NCI-H82 treated with DMSO at 0.1 percent for 48 hours (cell line): ENCODE measurements at regions not wholly inside any gene's neighbourhood (a gene's known extent, or its start where the extent isn't known, plus 50 kb on each side); places are given as distances from the start of the nearest gene placed in this dataset.

Source experiments
- DNase-seq: peaks from one replicate; lab custom pipeline; 2025; ENCODE audit not compliant: unreplicated experiment; lab: John Stamatoyannopoulos, UW

DNA sequence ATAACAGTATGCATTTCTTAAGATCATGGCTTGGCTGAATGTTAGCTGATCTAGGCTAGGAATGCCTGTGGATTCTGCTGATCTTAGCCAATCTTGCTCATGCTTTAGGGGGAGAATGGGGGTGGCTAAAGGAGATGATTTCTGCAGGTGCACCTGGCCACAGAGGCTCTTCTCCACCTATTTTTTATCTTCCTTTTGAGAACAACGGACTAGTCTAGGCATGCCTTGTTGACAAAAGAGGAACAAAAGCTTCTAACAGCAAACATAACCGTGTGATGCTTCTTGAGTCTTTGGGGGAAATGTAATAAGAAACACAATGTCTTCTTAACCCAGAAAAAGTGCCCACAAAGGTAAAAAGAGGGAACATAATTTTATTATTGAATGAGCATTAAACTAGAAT, 743.5 kb downstream of the ARAP2 start:
- no peak for DNase-seq

DNA sequence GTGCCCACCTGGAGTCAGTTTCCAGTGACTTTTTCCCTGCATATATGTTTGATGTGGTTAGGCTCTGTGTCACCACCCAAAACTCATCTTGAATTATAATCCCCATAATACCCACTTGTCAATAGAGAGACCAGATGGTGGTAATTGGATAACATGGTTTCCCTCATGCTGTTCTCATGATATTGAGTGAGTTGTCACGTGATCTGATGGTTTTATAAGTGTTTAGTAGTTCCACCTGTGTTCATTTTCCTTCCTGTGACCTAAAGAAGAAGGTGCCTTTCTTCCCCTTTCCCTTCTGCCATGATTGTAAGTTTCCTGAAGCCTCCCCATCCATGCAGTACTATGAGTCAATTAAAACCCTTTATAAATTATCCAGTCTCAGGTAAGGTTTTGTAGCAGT, 740.9 kb downstream of the ARAP2 start:
- no peak for DNase-seq

DNA sequence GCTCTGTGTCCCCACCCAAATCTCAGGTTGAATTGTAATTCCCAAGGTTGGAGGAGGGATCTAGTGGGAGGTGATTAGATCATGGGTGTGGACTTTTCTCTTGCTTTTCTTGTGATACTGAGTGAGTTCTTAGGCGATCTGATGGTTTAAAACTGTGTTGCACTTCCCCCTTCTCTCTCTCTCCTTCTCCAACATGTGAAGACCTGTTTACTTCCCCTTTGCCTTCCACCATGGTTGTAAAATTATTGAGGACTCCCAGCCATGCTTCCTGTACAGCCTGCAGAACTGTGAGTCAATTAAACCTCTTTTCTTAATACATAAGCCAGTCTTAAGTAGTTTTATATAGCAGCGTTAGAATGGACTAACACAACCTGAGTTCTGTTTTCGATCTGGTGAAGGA, 738.2 kb downstream of the ARAP2 start:
- no peak for DNase-seq

DNA sequence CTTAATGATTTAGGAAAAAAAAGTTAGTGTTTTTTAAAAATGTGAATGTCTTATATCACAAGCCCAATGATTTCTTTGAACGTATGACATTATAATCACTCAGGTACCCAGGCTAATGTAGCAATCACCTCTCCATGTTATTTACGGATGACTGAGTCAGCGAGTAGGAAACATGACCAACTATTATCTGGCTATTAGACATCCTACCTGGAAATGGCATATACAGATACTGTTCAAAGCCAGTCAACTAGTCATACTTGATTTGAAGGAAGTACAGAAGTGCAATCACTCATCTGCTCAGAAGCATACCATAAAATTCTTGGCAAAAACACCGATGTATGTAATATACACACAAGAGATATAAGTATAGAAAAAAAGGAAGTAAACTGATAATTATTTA, 732.5 kb downstream of the ARAP2 start:
- DNase-seq = no peak

DNA sequence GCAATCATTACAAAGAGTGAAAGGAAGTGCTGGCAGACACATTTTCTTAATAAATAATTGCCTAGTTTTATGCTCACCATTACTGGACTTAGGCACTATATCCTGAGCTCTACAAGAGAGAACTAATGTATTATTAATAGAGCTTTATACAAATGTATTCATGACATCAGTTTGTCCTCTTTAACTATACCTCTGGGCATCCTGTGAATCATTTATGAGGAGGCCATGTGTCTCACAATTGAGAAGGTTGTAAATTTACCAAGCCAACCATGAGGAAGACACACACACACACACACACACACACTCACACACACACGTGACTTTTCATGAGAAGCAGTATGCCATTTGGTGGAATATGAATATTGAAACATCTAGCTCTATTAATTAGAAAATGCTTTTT, 728.2 kb downstream of the ARAP2 start:
- DNase-seq = no peak

DNA sequence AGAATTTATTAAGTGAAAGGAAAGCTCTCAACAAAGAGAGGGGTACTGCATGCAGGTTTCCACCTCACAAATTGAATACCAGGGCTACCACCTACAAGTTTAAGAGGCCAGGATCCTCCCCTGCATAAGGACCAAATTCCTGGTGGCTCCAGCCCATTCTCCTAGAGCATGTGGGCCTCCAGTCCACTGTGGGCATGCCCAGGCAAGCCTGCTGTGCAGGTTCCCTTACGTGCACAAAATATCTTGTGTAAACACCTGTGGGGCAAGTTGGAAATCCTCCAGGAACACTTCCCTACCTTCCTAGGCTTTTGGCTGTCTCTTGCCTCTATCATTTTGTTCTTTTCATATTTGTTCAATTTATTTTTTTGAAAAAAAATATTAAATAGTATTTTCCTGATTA, 724.3 kb downstream of the ARAP2 start:
- DNase-seq = no peak

DNA sequence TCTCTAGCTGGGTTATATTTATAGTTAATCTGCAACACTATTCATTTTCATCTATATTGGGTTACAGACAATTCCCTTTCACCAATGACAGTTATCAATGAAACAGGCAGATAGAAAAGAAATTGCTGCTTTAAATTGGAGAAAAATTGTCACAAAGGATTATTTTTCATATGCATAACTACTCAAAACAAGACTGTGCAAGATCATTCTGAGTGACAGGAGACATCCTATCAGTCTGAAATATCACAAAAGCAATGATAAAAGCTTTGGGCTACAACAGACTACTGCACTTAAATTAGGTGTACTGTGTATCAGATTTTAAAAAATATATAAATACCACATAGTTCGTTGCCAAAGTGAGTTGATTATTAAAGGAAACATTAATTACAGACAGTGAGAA, 722.6 kb downstream of the ARAP2 start:
- no peak for DNase-seq

DNA sequence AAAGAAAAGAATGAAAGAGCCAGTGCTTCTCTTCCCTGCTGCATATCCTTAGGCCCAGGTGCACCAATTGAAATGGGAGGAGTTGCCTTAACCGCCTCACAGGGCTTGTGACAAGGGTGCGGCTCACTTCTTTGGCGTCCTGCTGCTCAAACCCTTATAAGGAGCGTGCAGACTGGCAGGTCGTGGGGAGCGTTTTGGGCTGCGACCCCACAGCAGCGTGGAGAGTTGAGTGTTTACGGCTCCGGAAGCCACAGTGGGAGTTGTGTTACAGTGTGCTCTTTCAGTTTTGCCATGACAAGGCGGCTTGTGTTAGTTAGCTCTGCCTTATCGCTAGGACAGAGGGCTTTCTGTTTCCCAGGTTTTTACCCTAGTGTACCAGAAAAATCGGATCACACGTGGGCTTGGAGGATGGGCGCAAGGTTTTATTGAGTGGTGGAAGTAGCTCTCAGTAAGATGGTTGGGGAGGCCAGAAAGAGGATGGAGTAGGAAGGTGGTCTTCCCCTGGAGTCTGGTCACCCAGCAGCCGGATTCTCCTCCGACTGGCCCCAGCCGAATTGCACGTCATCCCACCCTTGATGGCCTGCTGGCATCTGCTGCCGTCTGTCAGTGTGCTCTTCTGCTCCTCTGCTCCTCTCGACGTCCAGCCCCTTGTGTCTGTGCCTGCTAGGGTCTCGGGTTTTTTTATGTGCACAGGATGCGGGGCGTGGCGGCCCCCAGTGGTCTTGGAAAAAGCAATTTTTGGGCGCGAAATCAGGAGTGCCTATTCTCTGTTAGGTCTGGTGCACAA, 718.9 kb downstream of the ARAP2 start:
- no peak for DNase-seq

DNA sequence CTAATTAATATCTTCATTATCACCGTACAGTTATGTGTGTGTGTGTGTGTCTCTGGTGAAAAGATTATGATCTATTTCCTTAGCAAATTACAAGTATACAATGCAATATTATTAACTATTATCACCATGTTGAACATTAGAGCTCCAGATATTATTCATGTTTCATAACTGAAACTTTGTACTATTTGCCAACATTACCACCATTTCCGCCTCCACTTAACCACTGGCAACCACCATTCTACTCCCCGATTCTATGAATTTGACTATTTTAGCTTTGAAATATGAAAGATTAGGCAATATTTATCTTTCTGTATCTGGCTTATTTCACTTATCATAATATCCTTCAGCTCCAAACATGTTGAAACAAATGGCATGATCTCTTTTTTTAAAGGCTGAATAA, 717.9 kb downstream of the ARAP2 start:
- DNase-seq = no peak

DNA sequence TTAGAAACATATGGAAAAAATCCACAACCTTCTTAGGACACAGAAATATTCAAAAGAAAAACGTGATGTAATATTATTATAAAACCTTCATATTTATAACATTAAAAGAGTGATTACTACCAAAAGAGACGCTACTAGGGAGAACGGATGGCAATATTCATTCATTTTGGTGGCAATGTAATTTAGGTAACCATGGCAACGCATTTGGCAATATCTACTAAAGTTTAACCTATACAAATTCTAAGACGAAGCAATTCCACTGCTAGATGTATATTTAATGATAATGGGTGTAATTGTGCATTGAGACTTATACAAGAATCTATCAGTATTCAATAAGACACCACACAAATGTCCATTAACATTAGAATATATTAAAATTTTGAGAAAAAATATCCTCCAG, 709.4 kb downstream of the ARAP2 start:
- DNase-seq = no peak

DNA sequence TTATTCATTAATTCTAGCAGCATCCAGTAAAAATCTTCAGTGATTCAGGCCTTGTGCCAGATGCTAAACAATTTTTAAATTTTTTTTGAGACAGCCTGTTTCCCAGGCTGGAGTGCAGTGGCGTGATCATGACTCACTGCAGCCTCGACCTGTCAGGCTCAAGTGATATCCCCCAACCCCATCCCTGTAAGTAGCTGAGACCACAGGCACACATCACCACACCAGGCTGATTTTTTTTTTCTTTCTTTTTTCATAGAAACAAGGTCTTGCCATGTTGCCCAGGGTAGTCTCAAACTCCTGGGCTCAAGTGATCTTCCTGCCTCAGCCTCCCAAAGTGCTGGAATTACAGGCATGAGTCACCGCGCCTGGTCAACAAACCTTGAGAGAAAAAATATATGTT, 705.5 kb downstream of the ARAP2 start:
- DNase-seq = no peak

DNA sequence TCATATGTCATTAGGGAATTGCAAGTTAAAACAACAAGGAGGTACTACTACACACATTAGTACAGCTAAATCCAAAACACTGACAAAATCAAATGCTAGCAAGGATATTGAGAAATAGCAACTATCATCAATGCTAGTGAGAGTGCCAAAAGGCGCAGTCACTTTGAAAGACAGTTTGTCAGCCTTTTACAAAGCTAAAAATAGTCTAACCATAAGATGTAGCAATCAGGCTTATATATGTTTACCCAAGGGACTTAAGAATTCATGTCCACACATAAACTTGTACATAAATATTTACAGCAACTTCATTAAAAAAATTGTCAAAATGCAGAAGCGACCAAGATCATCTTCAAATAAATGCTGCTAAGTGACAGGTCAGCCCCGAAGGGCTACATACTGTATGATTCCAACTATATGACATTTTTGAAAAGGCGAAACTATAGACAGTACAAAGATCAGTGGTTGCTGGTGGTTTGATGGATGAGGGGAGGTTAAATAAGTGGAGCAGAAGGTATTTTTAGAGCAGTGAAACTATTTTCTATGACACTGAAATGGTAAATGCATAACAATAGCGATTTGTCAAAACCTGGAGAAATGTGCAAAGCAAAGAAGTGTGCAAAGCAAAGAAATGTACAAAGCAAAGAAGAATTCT, 704.8 kb downstream of the ARAP2 start:
- DNase-seq = no peak

DNA sequence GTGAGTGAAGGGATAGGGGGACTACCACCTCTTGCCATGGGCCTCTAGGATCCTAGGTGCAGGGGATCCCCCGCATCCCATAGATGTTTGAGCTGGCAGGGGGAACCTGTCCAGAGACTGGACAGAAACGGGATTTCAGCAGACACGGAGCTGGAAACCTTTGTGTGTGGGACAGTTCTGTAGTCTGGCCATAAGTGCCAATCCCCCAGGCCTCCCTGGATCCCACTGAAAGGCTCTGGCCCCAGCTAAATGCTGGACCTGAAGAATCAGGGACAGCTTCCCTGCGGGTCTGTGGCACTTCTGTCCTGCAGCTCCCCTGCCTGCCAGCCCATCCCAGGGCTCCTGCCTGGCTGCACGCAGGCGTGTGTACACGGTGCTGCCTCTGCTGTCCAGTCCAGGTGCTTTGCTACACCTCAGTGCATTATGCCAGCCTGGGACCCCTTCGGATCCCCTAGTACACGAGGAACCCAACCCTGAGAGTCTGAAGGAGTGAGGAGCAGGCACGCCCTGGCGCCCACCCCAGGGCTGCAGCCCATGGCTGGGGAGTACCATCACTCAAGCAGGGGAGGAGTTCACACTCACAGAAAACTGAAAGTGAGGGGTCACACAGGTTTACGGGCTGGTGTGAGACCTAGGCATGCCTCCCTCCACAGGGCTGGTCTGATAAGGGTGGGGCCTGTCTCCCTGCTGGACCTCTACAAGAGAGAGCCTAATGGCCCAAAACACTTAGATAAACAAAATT, 703.0 kb downstream of the ARAP2 start:
- no peak for DNase-seq

DNA sequence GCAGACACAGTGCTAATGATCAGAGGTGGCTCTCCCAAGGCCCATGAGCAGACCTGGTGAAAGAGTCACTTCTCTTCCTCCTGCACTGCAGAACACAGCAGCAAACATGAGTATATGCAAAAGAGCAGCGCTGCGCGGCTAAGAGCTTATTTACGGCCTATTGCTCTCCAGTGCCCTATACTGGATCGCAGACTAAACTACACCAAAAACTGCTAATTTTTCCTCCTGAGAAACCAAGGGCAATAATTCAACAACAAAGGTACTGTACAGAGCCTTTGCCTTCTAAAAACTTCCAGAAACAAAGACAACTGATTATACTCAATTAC, 702.5 kb downstream of the ARAP2 start:
- DNase-seq = no peak

DNA sequence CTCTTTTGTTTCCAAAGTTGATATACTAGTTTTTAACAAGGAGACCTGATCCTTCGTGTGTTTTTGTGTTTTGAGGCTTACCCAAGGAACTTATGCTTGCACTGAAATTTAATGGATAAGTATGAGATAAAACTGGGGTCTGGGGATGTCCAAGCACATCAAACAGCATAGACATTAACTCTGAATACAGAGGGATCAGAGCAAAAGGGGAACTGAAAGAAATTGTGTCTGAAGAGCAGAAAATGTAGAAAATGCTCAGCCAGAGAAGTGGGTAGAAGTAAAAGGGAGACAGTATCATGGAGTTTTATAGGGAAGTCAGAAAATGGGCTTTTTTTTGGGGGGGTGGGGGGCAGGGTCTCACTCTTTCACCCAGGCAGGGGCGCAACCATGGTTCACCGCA, 695.4 kb downstream of the ARAP2 start:
- no peak for DNase-seq

DNA sequence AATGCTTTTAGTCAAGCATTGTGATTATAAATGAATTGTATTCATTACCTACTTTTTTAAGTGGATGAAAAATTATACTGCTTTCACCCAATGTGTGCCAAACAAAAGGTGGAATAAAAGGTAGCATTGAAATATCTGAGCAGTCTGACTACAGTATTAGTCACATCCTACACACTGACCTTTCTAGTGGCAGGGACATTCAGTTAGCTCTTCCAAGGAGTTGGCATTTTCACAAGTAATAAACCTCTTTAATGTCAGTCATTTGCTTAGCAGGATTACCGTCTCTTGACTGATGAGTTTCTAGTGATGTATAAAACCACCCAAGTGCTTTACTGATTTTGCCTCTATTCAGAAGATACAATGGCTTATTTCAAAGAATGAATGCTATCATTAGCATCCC, 687.9 kb downstream of the ARAP2 start:
- DNase-seq = no peak

DNA sequence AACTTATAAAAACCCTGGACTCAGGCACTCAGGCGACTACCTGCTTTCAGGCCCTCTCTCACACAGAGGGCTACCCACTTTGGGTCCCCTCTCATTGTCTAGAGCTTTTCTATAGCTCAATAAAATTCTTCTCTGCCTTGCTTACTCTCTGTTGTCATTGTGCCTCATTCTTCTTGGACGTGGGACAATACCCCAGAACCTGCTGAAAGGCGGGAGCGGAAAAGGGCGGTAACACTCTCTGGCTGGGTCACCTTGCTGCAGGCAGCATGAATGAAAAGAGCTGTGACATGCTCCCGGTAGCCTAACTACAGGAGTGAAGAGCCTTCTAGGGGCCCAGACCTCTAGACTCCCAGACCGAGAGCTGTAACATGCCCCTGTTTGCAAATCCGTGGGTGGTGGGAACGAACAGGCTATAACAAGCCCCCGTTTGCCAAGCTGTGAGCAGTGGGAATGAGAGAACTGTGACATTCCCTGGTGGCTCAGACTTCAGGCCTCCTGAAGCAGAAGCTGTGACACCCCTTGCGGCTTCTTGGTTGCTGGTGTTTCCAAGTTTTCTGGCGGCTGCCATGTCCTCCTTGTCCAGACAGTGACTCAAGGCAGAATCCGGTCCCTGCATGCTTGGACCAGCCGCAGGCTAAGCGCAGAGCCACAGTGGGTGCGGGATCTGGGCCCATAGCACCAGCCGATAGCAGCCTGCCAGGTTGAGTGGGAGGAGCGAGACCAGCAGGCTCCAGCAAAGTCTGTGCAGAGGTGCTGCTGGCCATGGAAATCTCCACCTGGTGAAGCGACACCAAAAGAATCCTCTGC, 684.6 kb downstream of the ARAP2 start:
- DNase-seq = no peak

DNA sequence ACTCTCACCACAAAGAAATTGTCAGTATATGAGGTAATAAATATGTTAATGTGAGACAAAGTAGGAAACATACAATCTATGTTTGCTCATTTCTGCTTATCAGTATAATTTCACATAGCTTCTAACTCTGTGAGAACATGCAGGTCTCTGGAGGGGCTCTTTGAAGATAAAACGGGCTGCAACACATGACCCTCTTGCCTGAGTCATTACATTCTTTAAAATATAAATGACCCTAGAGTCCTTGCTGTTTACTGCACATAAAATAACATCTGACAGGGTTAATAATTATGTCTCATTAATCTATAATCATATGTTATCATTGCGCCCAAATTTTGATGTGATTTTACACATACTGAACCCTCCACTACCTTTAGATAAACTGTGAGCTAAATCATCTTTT, 681.5 kb downstream of the ARAP2 start:
- DNase-seq = no peak

DNA sequence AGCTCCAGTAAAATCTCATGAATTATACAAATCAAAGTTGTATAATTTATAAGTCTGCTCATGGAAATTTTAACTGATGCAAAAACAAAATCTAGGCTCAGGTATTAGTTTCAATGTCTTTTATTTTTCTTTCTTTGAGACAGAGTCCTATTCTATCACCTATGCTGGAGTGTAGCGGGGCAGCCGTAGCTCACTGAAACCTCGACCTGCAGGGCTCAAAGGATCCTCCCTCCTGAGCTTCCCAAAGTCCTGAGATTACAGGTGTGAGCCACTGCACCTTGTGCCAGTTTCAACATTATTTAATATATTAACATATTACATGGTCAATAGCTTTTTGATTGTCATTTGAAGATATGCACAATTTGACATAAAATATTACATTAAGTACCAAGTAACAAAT, 678.7 kb downstream of the ARAP2 start:
- no peak for DNase-seq

DNA sequence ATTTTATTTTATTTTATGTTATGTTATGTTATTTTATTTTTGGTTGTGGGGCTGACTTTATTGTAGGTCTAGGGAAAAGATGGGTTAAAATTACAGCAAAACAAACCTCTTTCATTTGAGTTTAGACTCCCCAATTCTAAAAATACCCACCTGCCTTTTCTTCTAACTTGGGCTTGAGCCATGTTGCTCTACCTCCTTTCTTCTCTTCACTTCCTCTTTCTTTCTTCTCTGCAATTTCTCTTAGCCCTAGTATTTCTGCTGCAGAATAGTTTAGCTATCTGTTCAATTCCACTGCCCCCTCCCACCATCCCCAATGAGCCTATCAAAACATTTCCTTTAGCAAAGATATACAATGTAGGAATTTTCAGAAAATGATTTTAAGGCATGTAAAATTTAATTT, 653.3 kb downstream of the ARAP2 start:
- DNase-seq = no peak

DNA sequence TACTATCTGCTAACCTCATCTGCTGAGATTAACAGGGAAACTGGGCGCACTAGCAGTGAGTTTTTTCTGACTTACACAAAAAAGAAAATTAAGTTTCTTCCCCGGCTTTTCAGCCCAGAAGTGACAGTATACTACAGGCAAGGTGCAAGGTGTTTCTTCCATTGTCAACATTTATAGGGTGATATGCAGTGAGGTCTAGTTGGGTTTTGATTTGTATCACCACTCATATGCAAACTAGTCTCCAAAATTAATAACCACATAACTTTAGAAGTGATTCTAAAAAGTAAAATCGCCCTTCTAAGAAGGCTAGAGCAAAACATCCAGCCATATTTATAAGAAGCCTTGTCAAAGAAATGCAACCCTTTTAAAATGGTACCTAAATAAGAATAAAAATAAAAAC, 640.1 kb downstream of the ARAP2 start:
- DNase-seq = no peak

DNA sequence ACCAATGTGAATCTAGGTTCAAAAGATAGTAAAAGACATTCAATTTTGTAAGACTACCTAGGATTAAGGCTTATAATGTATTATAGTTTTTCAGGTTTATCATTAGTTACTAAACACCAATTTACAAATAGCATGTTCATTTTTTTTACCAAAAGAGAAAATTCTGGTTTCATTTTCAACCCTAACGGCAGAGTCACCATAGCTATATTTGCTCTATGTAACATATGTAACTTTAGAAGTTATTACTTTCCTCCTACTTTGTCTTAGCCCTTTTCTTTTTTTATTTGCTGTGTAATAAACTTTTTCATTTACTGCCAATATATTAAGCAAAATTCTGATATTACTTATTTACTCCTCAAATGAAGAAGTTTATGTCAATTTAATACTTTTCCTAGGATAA, 639.6 kb downstream of the ARAP2 start:
- no peak for DNase-seq
